ENCODE measurements at regions not wholly inside any gene's neighbourhood (a gene's known extent, or its start where the extent isn't known, plus 50 kb on each side); places are given as distances from the start of the nearest gene placed in this dataset.

DNA sequence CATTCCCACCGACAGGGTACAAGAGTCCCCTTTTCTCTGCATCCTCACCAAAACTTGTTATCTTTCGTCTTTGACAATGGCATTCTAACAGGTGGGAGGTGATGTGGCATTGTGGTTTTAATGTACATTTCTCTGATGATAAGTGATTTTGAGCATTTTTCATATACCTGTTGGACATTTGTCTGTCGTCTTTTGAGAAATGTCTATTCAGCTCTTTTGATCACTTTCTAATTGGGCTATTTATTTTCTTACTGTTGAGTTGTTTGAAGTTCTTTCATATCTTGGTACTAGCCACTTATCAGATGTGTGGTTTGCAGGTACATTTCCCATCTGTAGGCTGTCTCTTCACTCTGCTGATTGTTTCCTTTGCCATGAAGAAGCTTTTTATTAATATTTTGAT lies 219.0 kb upstream of the SOX1 start:
- TF ChIP-seq, protein P1, sequence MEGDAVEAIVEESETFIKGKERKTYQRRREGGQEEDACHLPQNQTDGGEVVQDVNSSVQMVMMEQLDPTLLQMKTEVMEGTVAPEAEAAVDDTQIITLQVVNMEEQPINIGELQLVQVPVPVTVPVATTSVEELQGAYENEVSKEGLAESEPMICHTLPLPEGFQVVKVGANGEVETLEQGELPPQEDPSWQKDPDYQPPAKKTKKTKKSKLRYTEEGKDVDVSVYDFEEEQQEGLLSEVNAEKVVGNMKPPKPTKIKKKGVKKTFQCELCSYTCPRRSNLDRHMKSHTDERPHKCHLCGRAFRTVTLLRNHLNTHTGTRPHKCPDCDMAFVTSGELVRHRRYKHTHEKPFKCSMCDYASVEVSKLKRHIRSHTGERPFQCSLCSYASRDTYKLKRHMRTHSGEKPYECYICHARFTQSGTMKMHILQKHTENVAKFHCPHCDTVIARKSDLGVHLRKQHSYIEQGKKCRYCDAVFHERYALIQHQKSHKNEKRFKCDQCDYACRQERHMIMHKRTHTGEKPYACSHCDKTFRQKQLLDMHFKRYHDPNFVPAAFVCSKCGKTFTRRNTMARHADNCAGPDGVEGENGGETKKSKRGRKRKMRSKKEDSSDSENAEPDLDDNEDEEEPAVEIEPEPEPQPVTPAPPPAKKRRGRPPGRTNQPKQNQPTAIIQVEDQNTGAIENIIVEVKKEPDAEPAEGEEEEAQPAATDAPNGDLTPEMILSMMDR (IDR thresholded peaks at IDR 0.05): no peak
- TF ChIP-seq POLR2A (IDR thresholded peaks at IDR 0.05; ENCODE audit: low read depth) (no peak), EP300 (IDR thresholded peaks at IDR 0.05) (no peak)

Data from esophagus muscularis mucosa (tissue), 4 donors.